K562 (cell line): ENCODE measurements at regions not wholly inside any gene's neighbourhood (a gene's known extent, or its start where the extent isn't known, plus 50 kb on each side); places are given as distances from the start of the nearest gene placed in this dataset.

Experiments
- ATAC-seq: fragments of 200-7000 bp; cut with Tn5 transposase; 3 replicates; pipeline ENCODE4 v1.9.1; 2020; ENCODE audit warnings: moderate library complexity
- BruUV-seq: library from RNA; stranded (reverse); fragments of 400-500 nt; replicated peaks from 2 replicates; lab custom pipeline; 2021; lab: Mats Ljungman, UMichigan
- CTCF ChIA-PET: fragments of 300-600 bp; formaldehyde crosslinking; extraction: SDS; loops from one replicate; lab custom pipeline; 2021; ENCODE audit warnings: low intra/inter-chr PET ratio; lab: Yijun Ruan, JAX
- POLR2A ChIA-PET: fragments of 300-600, 350-650 bp; sonication (Branson Sonifier 250); formaldehyde crosslinking; extraction: SDS; loops from one replicate; lab custom pipeline; 2021; ENCODE audit warnings: antibody characterized with exemption, inconsistent platforms; lab: Yijun Ruan, JAX
- DNase-seq, 4 experiments: peaks; one replicate each; pipeline versions ENCODE4 v3.0.0 to v3.0.0-alpha.2; 2011 to 2018; ENCODE audit warnings: low spot score in 3 of 4, mixed read lengths in 3 of 4; ENCODE audit errors: extremely low read depth in 1 of 4
- FAIRE-seq: peaks from 2 replicates; lab custom pipeline; 2011; peaks lifted over from hg19 to GRCh38; lab: Jason Lieb, UNC
- H2AFZ ChIP-seq: 2 replicates; pipeline ENCODE4 v1.6.0; 2011; ENCODE audit warnings: low read depth, low read length, control low read depth, inconsistent platforms
- H3K27ac ChIP-seq: fragments of 200-600 bp; 3 replicates; pipeline ENCODE4 v1.8.0; 2011; ENCODE audit warnings: low read depth, mild to moderate bottlenecking, control low read depth, inconsistent platforms, low read length, moderate library complexity, mixed read lengths; ENCODE audit errors: extremely low read depth
- H3K27me3 ChIP-seq, 2 experiments: fragments of 300-600 bp in 1 of 2; 2 replicates in 1 of 2; 3 replicates in 1 of 2; pipeline versions ENCODE4 v1.6.0 to v1.8.0; 2011; ENCODE audit warnings: inconsistent platforms in 2 of 2, low read length in 2 of 2, mild to moderate bottlenecking in 1 of 2, mixed read lengths in 1 of 2, moderate library complexity in 1 of 2; ENCODE audit not compliant: control insufficient read depth in 2 of 2, insufficient read depth in 2 of 2
- H3K36me3 ChIP-seq: fragments of 300-600 bp; 3 replicates; pipeline ENCODE4 v1.8.0; 2011; ENCODE audit warnings: mild to moderate bottlenecking, low read length, inconsistent platforms; ENCODE audit not compliant: control insufficient read depth, insufficient read depth
- H3K4me1 ChIP-seq, 2 experiments: fragments of 200-600 bp in 1 of 2; replicated peaks in 1 of 2; 2 replicates in 1 of 2; 3 replicates in 1 of 2; pipeline versions ENCODE4 v1.5.1 to v1.8.0; 2011; ENCODE audit warnings: inconsistent platforms in 2 of 2, low read length in 2 of 2, mild to moderate bottlenecking in 1 of 2, mixed read lengths in 1 of 2, moderate library complexity in 1 of 2; ENCODE audit not compliant: control insufficient read depth in 2 of 2, insufficient read depth in 2 of 2
- H3K4me2 ChIP-seq: 2 replicates; pipeline ENCODE4 v1.6.1; 2011; ENCODE audit warnings: low read length, control low read depth, inconsistent platforms, mixed read lengths; ENCODE audit not compliant: insufficient read depth
- H3K4me3 ChIP-seq: fragments of 200-600 bp; sonication (generic), shearing (Covaris generic); 2 replicates; pipeline ENCODE4 v1.5.1; 2016; ENCODE audit warnings: control low read depth, inconsistent platforms
- H3K79me2 ChIP-seq: fragments of 200-600 bp; 3 replicates; pipeline ENCODE4 v1.8.0; 2011; ENCODE audit warnings: low read length, inconsistent platforms; ENCODE audit not compliant: control insufficient read depth, insufficient read depth
- H3K9ac ChIP-seq, 2 experiments: 2 replicates each; pipeline versions ENCODE4 v1.6.0 to v1.6.1; 2011; ENCODE audit warnings: low read depth in 2 of 2, low read length in 2 of 2, control low read depth in 1 of 2, inconsistent platforms in 1 of 2, mild to moderate bottlenecking in 1 of 2, mixed read lengths in 1 of 2; ENCODE audit not compliant: insufficient read depth in 1 of 2
- H3K9me1 ChIP-seq: one replicate; pipeline ENCODE4 v1.6.0; 2011; ENCODE audit warnings: inconsistent platforms, mild to moderate bottlenecking, low read length, moderate library complexity; ENCODE audit not compliant: control insufficient read depth, insufficient read depth
- H3K9me3 ChIP-seq: replicated peaks from 2 replicates; pipeline ENCODE4 v1.5.1; 2011; ENCODE audit warnings: low read depth, low read length, inconsistent platforms; ENCODE audit not compliant: control insufficient read depth, insufficient read depth
- H4K20me1 ChIP-seq: replicated peaks from 2 replicates; pipeline ENCODE4 v1.6.1; 2011; ENCODE audit warnings: low read length, inconsistent platforms, mixed read lengths; ENCODE audit not compliant: control insufficient read depth, insufficient read depth
- BDP1 ChIP-seq: IDR thresholded peaks from 3 replicates; pipeline ENCODE4 v1.6.1; 2011; ENCODE audit not compliant: insufficient read length, insufficient read depth
- CBFA2T2 ChIP-seq: fragments of 450-650 bp; conservative IDR thresholded peaks from 2 replicates; pipeline ENCODE4 v1.6.1; 2017; ENCODE audit warnings: mild to moderate bottlenecking
- E2F1 ChIP-seq: sonication (generic); formaldehyde crosslinking; IDR thresholded peaks from 2 replicates; pipeline ENCODE4 v1.8.1; 2023; ENCODE audit warnings: mild to moderate bottlenecking, missing genetic modification reagents, moderate library complexity
- EZH2 ChIP-seq: IDR thresholded peaks from 2 replicates; pipeline ENCODE4 v1.6.1; 2012; ENCODE audit warnings: low read depth, mild to moderate bottlenecking, inconsistent platforms, low read length, borderline replicate concordance
- HLTF ChIP-seq: fragments of 450-650 bp; IDR thresholded peaks from 2 replicates; pipeline ENCODE4 v1.6.1; 2016
- HNRNPH1 ChIP-seq: fragments of 200-400 bp; formaldehyde crosslinking; optimal IDR thresholded peaks from 2 replicates; pipeline ENCODE3; 2017; ENCODE audit warnings: low read depth, mild to moderate bottlenecking, low read length, moderate library complexity
- MAFK ChIP-seq: IDR thresholded peaks from 2 replicates; pipeline ENCODE4 v1.6.1; 2011; ENCODE audit warnings: low read length, improper control_type of control experiment
- MLX ChIP-seq, 2 experiments: fragments of 450-650 bp in 1 of 2; sonication (generic) in 1 of 2; formaldehyde crosslinking; conservative IDR thresholded peaks; 2 replicates each; pipeline versions ENCODE4 v1.4.0 to v1.8.1; 2020 to 2022; ENCODE audit warnings: mild to moderate bottlenecking in 1 of 2, missing genetic modification reagents in 1 of 2
- NFXL1 ChIP-seq: fragments of 450-650 bp; formaldehyde crosslinking; IDR thresholded peaks from 2 replicates; pipeline ENCODE4 v1.4.0; 2021; ENCODE audit warnings: mild to moderate bottlenecking
- NR3C1 ChIP-seq: sonication (generic); formaldehyde crosslinking; IDR thresholded peaks from 2 replicates; pipeline ENCODE4 v1.8.1; 2022; ENCODE audit warnings: missing genetic modification reagents
- ZNF76 ChIP-seq: fragments of 250-450 bp; sonication (Bioruptor Pico); IDR thresholded peaks from 2 replicates; pipeline ENCODE4 v1.4.0; 2020; ENCODE audit warnings: mild to moderate bottlenecking, moderate library complexity, borderline replicate concordance
- WGBS: fragments of 100-300 bp; shearing (Covaris generic); methylation state at CpG from one replicate; pipeline ENCODE4 v1.1.6; 2016; ENCODE audit warnings: low coverage, mixed read lengths; ENCODE audit not compliant: insufficient coverage; ENCODE audit errors: missing lambda C conversion rate; 5-methylcytosine and 5-hydroxymethylcytosine counted together
- in situ Hi-C: fragments of 300-500 bp; cut with MboI; formaldehyde crosslinking; loops from 4 replicates; pipeline ENCODE4 v1.15.0; 2018; ENCODE audit warnings: inconsistent platforms, mixed read lengths
- intact Hi-C: fragments of 100-400 bp; cut with micrococcal nuclease; formaldehyde crosslinking; loops from 2 replicates; pipeline ENCODE4 v1.14.2; 2022
- TF ChIP-seq, protein P1 (sequence below): sonication (generic); formaldehyde crosslinking; IDR thresholded peaks from 2 replicates; pipeline ENCODE4 v1.8.1; 2022; ENCODE audit warnings: missing genetic modification reagents
- TF ChIP-seq, protein P2 (sequence below): fragments of 200-800 bp; sonication (Bioruptor generic); IDR thresholded peaks from 2 replicates; pipeline ENCODE4 v1.6.1; 2017; ENCODE audit warnings: missing genetic modification characterization, missing compliant biosample characterization

GRCh38 chr14:61632401-61632800 lies 62.9 kb upstream of the HIF1A start:
- ChIA-PET CTCF (no interaction called here), POLR2A (no interaction called here)
- no peaks in the 10 kb centered on the region for H3K36me3 ChIP-seq
- BruUV-seq: no TSS peak
- ATAC-seq: no peak
- no peak overlapping the region for H3K4me3 ChIP-seq
- H3K79me2 ChIP-seq: no peaks in the 10 kb centered on the region
- intact Hi-C loops (no loop called here), in situ Hi-C loops (no loop called here)
- no peaks in the 10 kb centered on the region for H4K20me1 ChIP-seq
- no peaks in the 10 kb centered on the region for H3K9me1 ChIP-seq
- H3K4me1 ChIP-seq: no peaks in the 10 kb centered on the region
- no peak for FAIRE-seq
- 2% methylated on average over 3 of the region's 3 CpGs for WGBS
- no peak overlapping the region for H3K9ac ChIP-seq
- H3K4me2 ChIP-seq: no peak overlapping the region
- H2AFZ ChIP-seq: no peak overlapping the region
- H3K27me3 ChIP-seq: no peaks in the 10 kb centered on the region; a peak in 1 of 5 replicates
- no peak for TF ChIP-seq ZNF76 (CRISPR knock-in tag)
- no peak for TF ChIP-seq E2F1 (CRISPR knock-in tag)
- TF ChIP-seq CBFA2T2: no peak
- TF ChIP-seq, protein P1, sequence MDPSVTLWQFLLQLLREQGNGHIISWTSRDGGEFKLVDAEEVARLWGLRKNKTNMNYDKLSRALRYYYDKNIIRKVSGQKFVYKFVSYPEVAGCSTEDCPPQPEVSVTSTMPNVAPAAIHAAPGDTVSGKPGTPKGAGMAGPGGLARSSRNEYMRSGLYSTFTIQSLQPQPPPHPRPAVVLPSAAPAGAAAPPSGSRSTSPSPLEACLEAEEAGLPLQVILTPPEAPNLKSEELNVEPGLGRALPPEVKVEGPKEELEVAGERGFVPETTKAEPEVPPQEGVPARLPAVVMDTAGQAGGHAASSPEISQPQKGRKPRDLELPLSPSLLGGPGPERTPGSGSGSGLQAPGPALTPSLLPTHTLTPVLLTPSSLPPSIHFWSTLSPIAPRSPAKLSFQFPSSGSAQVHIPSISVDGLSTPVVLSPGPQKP (CRISPR knock-in tag): no peak
- TF ChIP-seq MLX (CRISPR knock-in tag; conservative IDR thresholded peaks at IDR 0.05): no peak
- TF ChIP-seq HLTF: no peak
- no peak for TF ChIP-seq NFXL1 (CRISPR knock-in tag)
- TF ChIP-seq, protein P2, sequence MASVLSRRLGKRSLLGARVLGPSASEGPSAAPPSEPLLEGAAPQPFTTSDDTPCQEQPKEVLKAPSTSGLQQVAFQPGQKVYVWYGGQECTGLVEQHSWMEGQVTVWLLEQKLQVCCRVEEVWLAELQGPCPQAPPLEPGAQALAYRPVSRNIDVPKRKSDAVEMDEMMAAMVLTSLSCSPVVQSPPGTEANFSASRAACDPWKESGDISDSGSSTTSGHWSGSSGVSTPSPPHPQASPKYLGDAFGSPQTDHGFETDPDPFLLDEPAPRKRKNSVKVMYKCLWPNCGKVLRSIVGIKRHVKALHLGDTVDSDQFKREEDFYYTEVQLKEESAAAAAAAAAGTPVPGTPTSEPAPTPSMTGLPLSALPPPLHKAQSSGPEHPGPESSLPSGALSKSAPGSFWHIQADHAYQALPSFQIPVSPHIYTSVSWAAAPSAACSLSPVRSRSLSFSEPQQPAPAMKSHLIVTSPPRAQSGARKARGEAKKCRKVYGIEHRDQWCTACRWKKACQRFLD (CRISPR knock-in tag): no peak
- TF ChIP-seq HNRNPH1: no peak
- TF ChIP-seq NR3C1 (CRISPR knock-in tag): no peak
- no peak for TF ChIP-seq BDP1
- no peak for TF ChIP-seq EZH2
- TF ChIP-seq MAFK: no peak
- no peaks in the 10 kb centered on the region for H3K9me3 ChIP-seq
- no peak for DNase-seq
- H3K27ac ChIP-seq: no peak overlapping the region
